GM12891 (cell line): ENCODE measurements at regions not wholly inside any gene's neighbourhood (a gene's known extent, or its start where the extent isn't known, plus 50 kb on each side); places are given as distances from the start of the nearest gene placed in this dataset.
"Not testable (repeated sequence)": the region's sequence is repeated elsewhere in the genome, so short reads cannot be mapped to it uniquely, and the experiment has no call there.

Source experiments
- DNase-seq: peaks from one replicate; pipeline ENCODE4 v3.0.0; 2011; ENCODE audit warnings: low spot score; ENCODE audit not compliant: insufficient read length
- FAIRE-seq: peaks from 2 replicates; lab custom pipeline; 2011; peaks lifted over from hg19 to GRCh38; lab: Jason Lieb, UNC
- PAX5 ChIP-seq: IDR thresholded peaks from 2 replicates; pipeline ENCODE4 v1.6.1; 2011; ENCODE audit warnings: low read length, moderate library complexity, mild to moderate bottlenecking; ENCODE audit not compliant: insufficient read depth, severe bottlenecking
- POLR2A ChIP-seq: IDR thresholded peaks from 2 replicates; pipeline ENCODE4 v1.6.1; 2011; ENCODE audit warnings: low read depth, low read length, control low read depth
- POLR2AphosphoS5 ChIP-seq: IDR thresholded peaks from 2 replicates; pipeline ENCODE4 v1.6.1; 2011; ENCODE audit warnings: low read depth, low read length, control low read depth
- POU2F2 ChIP-seq: IDR thresholded peaks from 2 replicates; pipeline ENCODE4 v1.6.1; 2011; ENCODE audit warnings: low read depth, mild to moderate bottlenecking, control low read depth, low read length, moderate library complexity
- SPI1 ChIP-seq: IDR thresholded peaks from 2 replicates; pipeline ENCODE4 v1.6.1; 2011; ENCODE audit warnings: low read depth, low read length, control low read depth
- TAF1 ChIP-seq: IDR thresholded peaks from 2 replicates; pipeline ENCODE4 v1.6.1; 2011; ENCODE audit warnings: low read depth, low read length, control low read depth

- DNase-seq (no peak), FAIRE-seq (no peak)
- TF ChIP-seq POU2F2, result no peak
- TF ChIP-seq POLR2AphosphoS5, result no peak
- TF ChIP-seq PAX5, result no peak
- TF ChIP-seq POLR2A, result no peak
- TF ChIP-seq SPI1, result no peak
- no peak for TF ChIP-seq TAF1
Measured at GRCh38 chr1:173341307-173341706, 134.2 kb upstream of the TNFSF4 start.

GRCh38 chr1:173341971-173342370, 134.8 kb upstream of the TNFSF4 start:
- TF ChIP-seq POLR2AphosphoS5, result no peak
- TF ChIP-seq POU2F2, result no peak
- TF ChIP-seq TAF1, result no peak
- no peak for TF ChIP-seq SPI1
- TF ChIP-seq PAX5, result no peak
- TF ChIP-seq POLR2A, result no peak
- DNase-seq, result no peak
- FAIRE-seq, result no peak

GRCh38 chr1:173342736-173343135, 134.4 kb upstream of the PRDX6 start:
- no peak for DNase-seq
- FAIRE-seq, result no peak
- TF ChIP-seq POLR2A (no peak), POU2F2 (no peak), PAX5 (no peak), TAF1 (no peak), POLR2AphosphoS5 (no peak), SPI1 (no peak)

DNA sequence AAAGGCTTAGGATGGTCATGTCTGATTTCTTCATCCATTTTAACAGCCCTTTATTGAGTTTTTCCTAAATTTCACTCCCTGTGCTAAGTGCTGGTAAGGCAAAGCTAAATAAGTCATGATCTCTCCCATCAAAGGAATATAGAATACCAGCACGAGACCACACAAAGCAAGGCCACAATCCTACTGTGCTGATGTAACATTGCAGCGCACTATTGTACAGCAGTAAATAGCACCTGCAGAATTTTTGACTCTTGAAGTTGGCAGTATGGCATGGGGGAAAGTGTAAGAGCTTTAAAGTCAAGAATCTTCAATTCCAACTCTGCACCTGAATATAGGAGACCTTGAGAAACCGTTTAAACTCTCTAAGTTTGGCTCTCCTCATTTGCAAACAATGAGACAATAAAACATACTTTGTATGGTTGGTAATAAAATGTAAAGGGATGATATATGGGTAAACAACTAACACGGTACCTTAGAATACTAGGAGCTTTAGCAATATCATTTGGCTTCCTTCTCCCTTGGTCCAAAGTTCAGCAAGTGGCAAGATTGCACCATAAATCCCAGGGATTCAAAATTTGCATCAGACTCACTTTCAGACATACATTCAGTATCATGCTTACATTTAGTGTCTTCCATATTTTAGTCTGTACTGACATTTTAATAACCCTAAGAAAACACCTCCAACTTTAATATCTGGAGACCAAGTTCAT, 132.9 kb upstream of the PRDX6 start:
- DNase-seq, result no peak
- TF ChIP-seq POLR2A, result no peak
- TF ChIP-seq PAX5, result no peak
- TF ChIP-seq POLR2AphosphoS5, result no peak
- TF ChIP-seq TAF1, result no peak
- TF ChIP-seq SPI1, result no peak
- no peak for TF ChIP-seq POU2F2
- FAIRE-seq, result no peak

DNA sequence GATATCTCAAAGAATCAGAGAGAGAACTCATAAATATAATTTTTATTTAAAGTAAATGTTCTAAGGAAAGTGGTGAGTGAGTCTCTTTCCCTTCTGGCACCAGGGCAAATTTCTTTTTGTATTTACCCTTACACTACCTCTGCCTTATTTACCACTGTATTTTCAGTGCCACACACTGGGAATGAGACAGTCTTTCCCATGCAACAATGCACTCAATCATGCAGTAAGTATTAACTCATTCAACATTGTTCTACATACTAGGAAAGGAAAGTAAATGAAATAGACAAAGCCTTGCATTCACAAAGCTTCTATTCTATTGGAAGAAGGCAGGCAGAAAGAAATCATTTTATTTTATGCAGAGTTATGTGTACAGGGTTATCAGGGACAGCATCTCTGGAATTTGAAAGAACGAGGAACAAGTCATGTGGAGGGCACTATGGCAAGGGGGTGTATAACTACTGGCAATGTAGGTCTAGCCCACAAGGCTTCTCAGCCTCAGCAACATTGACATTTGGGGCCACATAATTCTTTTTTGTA, 129.8 kb upstream of the PRDX6 start:
- FAIRE-seq (no peak), DNase-seq (no peak)

DNA sequence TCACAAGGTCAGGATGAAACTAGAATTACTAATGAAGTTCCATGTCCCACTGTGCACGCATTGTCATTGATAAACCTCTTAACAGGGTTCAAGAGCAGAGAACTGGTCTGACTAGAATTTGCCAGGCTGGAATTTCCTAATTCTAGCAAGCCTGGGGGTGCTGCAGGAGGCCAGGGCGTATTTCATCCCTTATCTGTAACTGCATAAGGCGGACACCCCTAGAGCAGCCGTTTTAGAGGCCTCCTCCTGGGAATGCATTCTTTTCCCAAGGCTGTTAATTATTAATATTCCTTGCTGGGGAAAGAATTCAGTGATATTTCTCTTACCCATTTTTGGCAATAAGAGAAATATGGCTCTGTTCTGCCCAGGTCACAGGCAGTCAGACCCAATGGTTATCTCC, 124.5 kb upstream of the PRDX6 start:
- DNase-seq, FAIRE-seq: not testable (repeated sequence)

More for the DNA sequence above, 129.8 kb upstream of the PRDX6 start:
- TF ChIP-seq PAX5, result no peak
- no peak for TF ChIP-seq POLR2A
- no peak for TF ChIP-seq POU2F2
- TF ChIP-seq POLR2AphosphoS5, result no peak
- no peak for TF ChIP-seq TAF1
- no peak for TF ChIP-seq SPI1

GRCh38 chr1:173353350-173353749, 123.8 kb upstream of the PRDX6 start:
- TF ChIP-seq POLR2A (no peak), POLR2AphosphoS5 (no peak), POU2F2 (no peak), TAF1 (no peak), SPI1 (no peak), PAX5 (no peak)
- no peak for DNase-seq
- FAIRE-seq, result no peak

- DNase-seq (no peak), FAIRE-seq (no peak)
- peak; percentile 57 for TF ChIP-seq SPI1
- no peak for TF ChIP-seq POLR2A
Measured at GRCh38 chr1:173354937-173355280, 122.2 kb upstream of the PRDX6 start.

DNA sequence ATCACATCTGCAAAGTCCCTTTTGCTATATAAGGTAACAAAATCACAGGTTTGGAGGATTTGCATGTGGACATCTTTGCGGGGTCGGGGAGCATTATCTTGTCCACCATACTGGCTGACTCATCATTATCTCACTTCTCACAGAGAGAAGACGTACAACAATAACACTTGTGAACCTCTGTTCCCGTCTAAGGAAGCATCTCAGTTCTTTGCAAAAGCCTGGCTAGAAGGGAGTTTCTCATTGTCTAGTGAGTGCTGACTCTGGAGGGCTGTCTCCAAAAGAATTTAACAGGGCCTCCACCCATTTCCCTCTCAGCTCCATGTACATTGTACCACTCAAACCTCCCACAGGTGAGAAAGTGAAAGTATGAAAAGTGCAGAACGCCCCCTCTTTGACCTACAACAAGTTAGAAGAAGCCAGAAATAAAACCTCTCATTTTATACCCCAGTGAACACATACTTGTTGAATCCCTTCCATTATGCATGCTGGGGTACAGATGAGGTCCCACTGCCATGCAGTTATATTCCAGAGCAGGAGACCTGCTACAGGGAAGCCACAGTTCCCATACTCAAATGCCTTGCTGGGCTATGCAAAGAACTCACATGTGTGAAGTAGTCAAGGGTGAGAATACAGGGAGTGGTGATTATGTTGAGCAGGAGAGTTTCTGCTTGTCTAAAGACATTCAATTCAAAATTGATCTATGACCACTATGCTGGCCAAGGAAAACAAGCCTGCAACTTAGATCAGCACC, 121.7 kb upstream of the PRDX6 start:
- FAIRE-seq (peak; percentile 87), DNase-seq (no peak)
- TF ChIP-seq PAX5 (no peak), POLR2A (peak; percentile 62), POU2F2 (peak; percentile 92; the same call in 1 of the 2 replicates), POLR2AphosphoS5 (peak; percentile 57; the same call in 1 of the 2 replicates), TAF1 (peak; percentile 35; the same call in 1 of the 2 replicates), SPI1 (no peak)

GRCh38 chr1:173356191-173356762, 120.9 kb upstream of the PRDX6 start:
- no peak for TF ChIP-seq POLR2AphosphoS5
- peak; percentile 16 for TF ChIP-seq PAX5
- DNase-seq, result no peak
- FAIRE-seq, result peak; percentile 88
